Right lobe of liver (tissue), 4 donors: ENCODE measurements at regions not wholly inside any gene's neighbourhood (a gene's known extent, or its start where the extent isn't known, plus 50 kb on each side); places are given as distances from the start of the nearest gene placed in this dataset.

Experiments
- CTCF ChIP-seq, 4 donors: fragments of 200-600 bp in 3 of 4; fragments of 450-650 bp in 1 of 4; IDR thresholded peaks; one replicate each; pipeline versions ENCODE4 v1.5.1 to v1.8.0; 2016 to 2022; ENCODE audit warnings: antibody characterized with exemption in 4 of 4, mild to moderate bottlenecking in 2 of 4
- POLR2A ChIP-seq: fragments of 450-650 bp; IDR thresholded peaks from one replicate; pipeline ENCODE4 v1.6.1; 2017; ENCODE audit warnings: antibody characterized with exemption, mild to moderate bottlenecking
- donor health status: DM: no; HTN: no; CAD: no.
- donor health status: DM: no; HTN: no; CAD: no.
- donor health status: DM: no; HTN: yes; CAD: no.

GRCh38 chr2:120945091-120945490 is 209.4 kb downstream of the GLI2 start:
- no peak for TF ChIP-seq CTCF (IDR thresholded peaks at IDR 0.05)
- no peak for TF ChIP-seq POLR2A
